IMR-90 (cell line): ENCODE measurements at regions not wholly inside any gene's neighbourhood (a gene's known extent, or its start where the extent isn't known, plus 50 kb on each side); places are given as distances from the start of the nearest gene placed in this dataset.

Source experiments
- ATAC-seq: fragments of 200-7000 bp; cut with Tn5 transposase; 2 replicates; pipeline ENCODE4 v1.9.1; 2020; ENCODE audit warnings: low read depth, mild to moderate bottlenecking, moderate library complexity
- BruUV-seq: library from RNA; stranded (reverse); fragments of 400-500 nt; replicated peaks from 2 replicates; lab custom pipeline; 2021; lab: Mats Ljungman, UMichigan
- CTCF ChIA-PET: fragments of 300-600 bp; formaldehyde crosslinking; extraction: SDS; loops from one replicate; lab custom pipeline; 2021; ENCODE audit warnings: antibody characterized with exemption; lab: Yijun Ruan, JAX
- POLR2A ChIA-PET: fragments of 300-600 bp; sonication (Branson Sonifier 250); formaldehyde crosslinking; loops from one replicate; lab custom pipeline; 2022; ENCODE audit warnings: antibody characterized with exemption; ENCODE audit not compliant: unreplicated experiment; lab: Charles Lee
- DNase-seq: peaks from one replicate; pipeline ENCODE4 v3.0.0; 2013
- H2AFZ ChIP-seq: replicated peaks from 2 replicates; pipeline ENCODE3; 2013; ENCODE audit warnings: low read length, mild to moderate bottlenecking; ENCODE audit not compliant: poor library complexity
- H2AK5ac ChIP-seq: 2 replicates; pipeline ENCODE4 v1.6.1; 2013; ENCODE audit warnings: low read depth, low read length, inconsistent platforms
- H2AK9ac ChIP-seq: replicated peaks from 2 replicates; pipeline ENCODE3; 2013; ENCODE audit warnings: mild to moderate bottlenecking, low read depth, low read length, moderate library complexity; ENCODE audit not compliant: poor library complexity
- H2BK120ac ChIP-seq: 2 replicates; pipeline ENCODE4 v1.6.1; 2013; ENCODE audit warnings: low read depth, low read length, inconsistent platforms
- H2BK15ac ChIP-seq: 3 replicates; pipeline ENCODE4 v1.6.1; 2013; ENCODE audit warnings: low read depth, low read length, inconsistent platforms
- H2BK20ac ChIP-seq: 2 replicates; pipeline ENCODE4 v1.6.1; 2013; ENCODE audit warnings: low read depth, mild to moderate bottlenecking, inconsistent platforms, low read length, moderate library complexity
- H2BK5ac ChIP-seq: 2 replicates; pipeline ENCODE4 v1.6.1; 2013; ENCODE audit warnings: mild to moderate bottlenecking, low read depth, low read length, inconsistent platforms; ENCODE audit not compliant: poor library complexity, severe bottlenecking
- H3K14ac ChIP-seq: replicated peaks from 2 replicates; pipeline ENCODE4 v1.6.1; 2013; ENCODE audit warnings: low read depth, low read length, inconsistent platforms
- H3K18ac ChIP-seq: 2 replicates; pipeline ENCODE4 v1.6.1; 2013; ENCODE audit warnings: low read depth, low read length, control low read depth
- H3K23ac ChIP-seq: 2 replicates; pipeline ENCODE4 v1.6.1; 2013; ENCODE audit warnings: low read depth, low read length, inconsistent platforms
- H3K27ac ChIP-seq: 2 replicates; pipeline ENCODE4 v1.5.1; 2013; ENCODE audit warnings: mild to moderate bottlenecking, control low read depth, low read length; ENCODE audit not compliant: insufficient read depth
- H3K27me3 ChIP-seq: 2 replicates; pipeline ENCODE4 v1.6.1; 2013; ENCODE audit warnings: low read length; ENCODE audit not compliant: control insufficient read depth, insufficient read depth
- H3K36me3 ChIP-seq: 2 replicates; pipeline ENCODE4 v1.6.1; 2013; ENCODE audit warnings: low read length, mixed read lengths; ENCODE audit not compliant: control insufficient read depth, insufficient read depth
- H3K4ac ChIP-seq: 2 replicates; pipeline ENCODE4 v1.6.1; 2013; ENCODE audit warnings: low read depth, low read length, inconsistent platforms
- H3K4me1 ChIP-seq: 2 replicates; pipeline ENCODE4 v1.6.1; 2013; ENCODE audit warnings: low read length, mixed read lengths; ENCODE audit not compliant: control insufficient read depth, insufficient read depth
- H3K4me2 ChIP-seq: 2 replicates; pipeline ENCODE4 v1.6.1; 2013; ENCODE audit warnings: low read depth, mild to moderate bottlenecking, control low read depth, low read length, moderate library complexity
- H3K4me3 ChIP-seq: 2 replicates; pipeline ENCODE4 v1.5.1; 2013; ENCODE audit warnings: low read depth, mild to moderate bottlenecking, control low read depth, low read length, moderate library complexity; ENCODE audit not compliant: insufficient read depth
- H3K56ac ChIP-seq: 2 replicates; pipeline ENCODE4 v1.6.1; 2013; ENCODE audit warnings: low read length, inconsistent platforms; ENCODE audit not compliant: insufficient read depth; ENCODE audit errors: extremely low read depth
- H3K79me1 ChIP-seq, 2 experiments: 2 replicates each; pipeline ENCODE4 v1.6.1; 2013; ENCODE audit warnings: low read length in 2 of 2, inconsistent platforms in 1 of 2, low read depth in 1 of 2
- H3K9ac ChIP-seq: 2 replicates; pipeline ENCODE4 v1.6.1; 2013; ENCODE audit warnings: low read depth, low read length, control low read depth
- H3K9me1 ChIP-seq: 2 replicates; pipeline ENCODE4 v1.6.1; 2013; ENCODE audit warnings: low read length, inconsistent platforms; ENCODE audit not compliant: insufficient read depth
- H3K9me3 ChIP-seq: 2 replicates; pipeline ENCODE4 v1.6.1; 2013; ENCODE audit warnings: low read length; ENCODE audit not compliant: control insufficient read depth, insufficient read depth
- H4K20me1 ChIP-seq: 2 replicates; pipeline ENCODE4 v1.6.1; 2013; ENCODE audit warnings: low read length, inconsistent platforms; ENCODE audit not compliant: insufficient read depth
- H4K5ac ChIP-seq: 2 replicates; pipeline ENCODE4 v1.6.1; 2013; ENCODE audit warnings: mild to moderate bottlenecking, low read depth, low read length, control low read depth
- H4K8ac ChIP-seq, 2 experiments: 2 replicates each; pipeline ENCODE4 v1.6.1; 2013; ENCODE audit warnings: low read depth in 2 of 2, low read length in 2 of 2, control low read depth in 1 of 2, inconsistent platforms in 1 of 2
- H4K91ac ChIP-seq: 2 replicates; pipeline ENCODE4 v1.6.1; 2013; ENCODE audit warnings: low read depth, low read length, inconsistent platforms; ENCODE audit not compliant: insufficient read depth
- BHLHE40 ChIP-seq: fragments of 150-350 bp; IDR thresholded peaks from 2 replicates; pipeline ENCODE4 v1.6.1; 2016; ENCODE audit warnings: mild to moderate bottlenecking, low read depth, low read length
- MXI1 ChIP-seq: IDR thresholded peaks from 2 replicates; pipeline ENCODE4 v1.6.1; 2012; ENCODE audit warnings: low read depth, mild to moderate bottlenecking, low read length, moderate library complexity, borderline replicate concordance
- RCOR1 ChIP-seq: IDR thresholded peaks from 2 replicates; pipeline ENCODE4 v1.6.1; 2012; ENCODE audit warnings: mild to moderate bottlenecking, low read length, improper control_type of control experiment; ENCODE audit not compliant: insufficient replicate concordance
- WGBS, 2 experiments: methylation state at CpG; one replicate each; pipeline versions ENCODE4 v1.1.5 to v1.1.7; 2013; ENCODE audit warnings: missing lambda C conversion rate in 2 of 2; ENCODE audit not compliant: insufficient read length in 1 of 2; ENCODE audit errors: extremely low coverage in 2 of 2; 5-methylcytosine and 5-hydroxymethylcytosine counted together
- dilution Hi-C: fragments of 300-500 bp; cut with HindIII; formaldehyde crosslinking; loops from one replicate; pipeline ENCODE4 v1.14.3; 2018; ENCODE audit warnings: low sequenced_read_pairs; ENCODE audit not compliant: unreplicated experiment
- in situ Hi-C: fragments of 300-500 bp; cut with MboI; formaldehyde crosslinking; loops from 3 replicates; pipeline ENCODE4 v1.14.3; 2019; ENCODE audit warnings: low sequenced_read_pairs, inconsistent platforms, mixed read lengths
- intact Hi-C: fragments of 100-400 bp; cut with micrococcal nuclease; formaldehyde crosslinking; loops from 2 replicates; pipeline ENCODE4 v1.10.0; 2022

- no CpG with 5 or more reads among the region's 2 CpGs for WGBS, 2 experiments
- TF ChIP-seq BHLHE40: no peak
- TF ChIP-seq MXI1: no peak
- no peak for TF ChIP-seq RCOR1
- no peak overlapping the region for H2BK120ac ChIP-seq
- H2BK20ac ChIP-seq: no peak overlapping the region
- dilution Hi-C loops (no loop called here), intact Hi-C loops (no loop called here), in situ Hi-C loops (no loop called here)
- BruUV-seq: no TSS peak
- no peak overlapping the region for H3K9ac ChIP-seq
- no peak overlapping the region for H3K4me2 ChIP-seq
- CTCF ChIA-PET: no interaction called here
- no peak overlapping the region for H2BK5ac ChIP-seq
- no peak overlapping the region for H4K8ac ChIP-seq
- H3K36me3 ChIP-seq: no peaks in the 10 kb centered on the region
- H3K9me3 ChIP-seq: no peaks in the 10 kb centered on the region
- no peak overlapping the region for H3K56ac ChIP-seq
- no peak overlapping the region for H2BK15ac ChIP-seq
- H4K20me1 ChIP-seq: no peaks in the 10 kb centered on the region
- no peaks in the 10 kb centered on the region; the same call in 1 of the 2 replicates for H3K4me1 ChIP-seq
- H2AK9ac ChIP-seq: no peak overlapping the region
- H3K27ac ChIP-seq: no peak overlapping the region
- H4K91ac ChIP-seq: no peak overlapping the region
- H3K14ac ChIP-seq: no peak overlapping the region
- H4K5ac ChIP-seq: no peak overlapping the region
- no peak overlapping the region for H3K4me3 ChIP-seq
- POLR2A ChIA-PET: no interaction called here
- no peak overlapping the region for H3K23ac ChIP-seq
- H3K27me3 ChIP-seq: no peaks in the 10 kb centered on the region
- no peaks in the 10 kb centered on the region; a peak in 1 of 4 replicates for H3K79me1 ChIP-seq
- no peaks in the 10 kb centered on the region for H3K9me1 ChIP-seq
- no peak overlapping the region for H2AFZ ChIP-seq
- no peak overlapping the region for H3K18ac ChIP-seq
- H2AK5ac ChIP-seq: no peak overlapping the region
- ATAC-seq: no peak
- no peak overlapping the region for H3K4ac ChIP-seq
- DNase-seq: no peak
These were observed 72.0 kb downstream of the CNTN3 start for GRCh38 chr3:74542441-74542840.
